HL-60 (cell line): ENCODE measurements at regions not wholly inside any gene's neighbourhood (a gene's known extent, or its start where the extent isn't known, plus 50 kb on each side); places are given as distances from the start of the nearest gene placed in this dataset.

ENCODE experiments used
- DNase-seq, 2 experiments: peaks; one replicate each; pipeline ENCODE4 v3.0.0-alpha.2; 2010 to 2020; ENCODE audit warnings: low read depth in 1 of 2, low spot score in 1 of 2
- H3K27ac ChIP-seq: fragments of 250-450 bp; sonication (Bioruptor Pico); replicated peaks from 2 replicates; pipeline ENCODE4 v1.5.1; 2020; ENCODE audit warnings: mild to moderate bottlenecking, moderate library complexity
- H3K27me3 ChIP-seq: fragments of 250-450 bp; sonication (Bioruptor Pico); 2 replicates; pipeline ENCODE4 v1.5.1; 2021; ENCODE audit warnings: mild to moderate bottlenecking, moderate library complexity; ENCODE audit not compliant: insufficient read depth, poor library complexity, severe bottlenecking
- H3K4me3 ChIP-seq: replicated peaks from 2 replicates; pipeline ENCODE4 v1.5.1; 2011; ENCODE audit warnings: mild to moderate bottlenecking, control low read depth, low read length; ENCODE audit not compliant: insufficient read depth
- CTCF ChIP-seq: IDR thresholded peaks from one replicate; pipeline ENCODE4 v1.5.1; 2011; ENCODE audit warnings: low read length, control low read depth, inconsistent platforms; ENCODE audit not compliant: insufficient read depth
- GABPA ChIP-seq: IDR thresholded peaks from 2 replicates; pipeline ENCODE4 v1.6.1; 2012; ENCODE audit warnings: low read depth
- POLR2AphosphoS5 ChIP-seq: IDR thresholded peaks from 2 replicates; pipeline ENCODE4 v1.6.1; 2012; ENCODE audit warnings: low read depth
- REST ChIP-seq: IDR thresholded peaks from 2 replicates; pipeline ENCODE4 v1.6.1; 2012; ENCODE audit warnings: low read depth; ENCODE audit not compliant: insufficient replicate concordance
- SPI1 ChIP-seq: IDR thresholded peaks from 2 replicates; pipeline ENCODE4 v1.6.1; 2012; ENCODE audit warnings: low read depth, mild to moderate bottlenecking, borderline replicate concordance

- DNase-seq, result no peak
- Histone ChIP-seq H3K4me3 (no peak overlapping the region), H3K27ac (no peak overlapping the region), H3K27me3 (no peaks in the 10 kb centered on the region)
- TF ChIP-seq GABPA, result no peak
- TF ChIP-seq POLR2AphosphoS5, result no peak
- no peak for TF ChIP-seq SPI1
- TF ChIP-seq CTCF, result no peak
- no peak for TF ChIP-seq REST
These were observed 2148.5 kb upstream of the PIK3C3 start for GRCh38 chr18:39806525-39806924.

- Histone ChIP-seq H3K4me3 (no peak overlapping the region), H3K27me3 (no peaks in the 10 kb centered on the region), H3K27ac (no peak overlapping the region)
- DNase-seq, result no peak
- no peak for TF ChIP-seq CTCF
- TF ChIP-seq GABPA, result no peak
- TF ChIP-seq POLR2AphosphoS5, result no peak
- no peak for TF ChIP-seq REST
- TF ChIP-seq SPI1, result no peak
These were observed 2149.8 kb upstream of the PIK3C3 start for GRCh38 chr18:39805218-39805617.

GRCh38 chr18:39802648-39803229, 2152.3 kb upstream of the PIK3C3 start:
- no peak for DNase-seq
- Histone ChIP-seq H3K4me3 (no peak overlapping the region), H3K27ac (no peak overlapping the region), H3K27me3 (no peaks in the 10 kb centered on the region)
- TF ChIP-seq POLR2AphosphoS5 (no peak), REST (no peak), SPI1 (no peak), GABPA (no peak), CTCF (no peak)
